AG04450 (cell line): ENCODE measurements at regions not wholly inside any gene's neighbourhood (a gene's known extent, or its start where the extent isn't known, plus 50 kb on each side); places are given as distances from the start of the nearest gene placed in this dataset.

ENCODE experiments used
- CTCF ChIA-PET: fragments of 300-600, 350-600 bp; formaldehyde crosslinking; extraction: SDS; loops from one replicate; lab custom pipeline; 2022; ENCODE audit warnings: antibody characterized with exemption, inconsistent platforms; lab: Charles Lee
- POLR2A ChIA-PET: fragments of 350-600 bp; formaldehyde crosslinking; extraction: SDS; loops from one replicate; lab custom pipeline; 2021; ENCODE audit warnings: antibody characterized with exemption, inconsistent platforms; lab: Yijun Ruan, JAX
- DNase-seq: peaks from one replicate; pipeline ENCODE4 v3.0.0-alpha.2; 2011; ENCODE audit warnings: low read depth, low spot score
- H3K27ac ChIP-seq: one replicate; pipeline ENCODE4 v1.5.1; 2012; ENCODE audit warnings: low read depth, low read length, control low read depth
- H3K27me3 ChIP-seq: one replicate; pipeline ENCODE4 v1.6.0; 2012; ENCODE audit warnings: low read length; ENCODE audit not compliant: control insufficient read depth, insufficient read depth
- H3K4me3 ChIP-seq: 2 replicates; pipeline ENCODE4 v1.5.1; 2011; ENCODE audit warnings: mild to moderate bottlenecking, low read depth, low read length, control low read depth
- H3K9me3 ChIP-seq: 2 replicates; pipeline ENCODE4 v1.5.1; 2012; ENCODE audit warnings: low read length; ENCODE audit not compliant: control insufficient read depth, insufficient read depth
- TF ChIP-seq, protein P1 (sequence below): IDR thresholded peaks from 2 replicates; pipeline ENCODE4 v1.5.1; 2011; ENCODE audit warnings: low read depth, low read length, control low read depth, inconsistent platforms

DNA sequence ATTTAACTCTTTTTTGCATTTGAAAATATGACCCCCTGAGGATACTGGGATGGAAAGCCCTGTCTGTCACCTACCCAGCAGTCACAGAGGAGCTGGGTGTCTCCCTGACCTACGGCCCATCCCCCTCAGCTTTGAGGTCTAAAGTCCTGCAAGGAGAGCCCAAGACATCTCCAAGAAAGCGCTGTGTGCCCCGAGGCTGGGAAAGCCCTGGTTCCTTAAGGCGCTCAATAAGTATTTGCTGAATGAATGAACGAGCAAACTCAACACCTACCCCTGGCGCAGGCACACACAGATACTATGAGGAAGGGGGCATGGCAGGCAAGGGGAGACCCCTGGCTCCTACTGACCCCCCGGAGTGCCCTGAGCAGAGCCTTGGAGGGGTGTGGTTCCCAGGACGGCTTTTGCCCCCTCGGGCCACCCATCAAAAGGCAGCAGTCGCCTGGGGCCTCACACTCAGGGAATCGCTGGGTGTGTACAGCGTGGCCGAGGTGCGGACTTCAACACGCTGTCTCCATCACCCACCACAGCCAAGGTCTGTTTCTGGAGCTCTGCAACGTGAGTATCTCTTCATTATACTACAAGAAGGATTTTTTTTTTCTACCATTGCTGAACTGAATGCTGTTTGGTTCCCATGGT, 211.6 kb downstream of the ERCC6L2 start:
- Histone ChIP-seq H3K27ac (no peak overlapping the region), H3K4me3 (no peak overlapping the region), H3K27me3 (peaks cover 30% of the 10 kb centered on the region), H3K9me3 (no peaks in the 10 kb centered on the region; the same call in 1 of the 2 replicates)
- CTCF ChIA-PET: no interaction called here
- no peak for DNase-seq
- TF ChIP-seq, protein P1, sequence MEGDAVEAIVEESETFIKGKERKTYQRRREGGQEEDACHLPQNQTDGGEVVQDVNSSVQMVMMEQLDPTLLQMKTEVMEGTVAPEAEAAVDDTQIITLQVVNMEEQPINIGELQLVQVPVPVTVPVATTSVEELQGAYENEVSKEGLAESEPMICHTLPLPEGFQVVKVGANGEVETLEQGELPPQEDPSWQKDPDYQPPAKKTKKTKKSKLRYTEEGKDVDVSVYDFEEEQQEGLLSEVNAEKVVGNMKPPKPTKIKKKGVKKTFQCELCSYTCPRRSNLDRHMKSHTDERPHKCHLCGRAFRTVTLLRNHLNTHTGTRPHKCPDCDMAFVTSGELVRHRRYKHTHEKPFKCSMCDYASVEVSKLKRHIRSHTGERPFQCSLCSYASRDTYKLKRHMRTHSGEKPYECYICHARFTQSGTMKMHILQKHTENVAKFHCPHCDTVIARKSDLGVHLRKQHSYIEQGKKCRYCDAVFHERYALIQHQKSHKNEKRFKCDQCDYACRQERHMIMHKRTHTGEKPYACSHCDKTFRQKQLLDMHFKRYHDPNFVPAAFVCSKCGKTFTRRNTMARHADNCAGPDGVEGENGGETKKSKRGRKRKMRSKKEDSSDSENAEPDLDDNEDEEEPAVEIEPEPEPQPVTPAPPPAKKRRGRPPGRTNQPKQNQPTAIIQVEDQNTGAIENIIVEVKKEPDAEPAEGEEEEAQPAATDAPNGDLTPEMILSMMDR: no peak
- POLR2A ChIA-PET: no interaction called here

GRCh38 chr9:96085491-96086143, 210.1 kb downstream of the ERCC6L2 start:
- no peak overlapping the region for H3K4me3 ChIP-seq
- CTCF ChIA-PET: interaction anchor here (0.5 kb wide), 1 partner anchor 910 kb away, joined by 3 read pairs; no protein-coding TSS in a partner anchor
- no peaks in the 10 kb centered on the region; the same call in 1 of the 2 replicates for H3K9me3 ChIP-seq
- POLR2A ChIA-PET: no interaction called here
- TF ChIP-seq, protein P1: no peak
- H3K27me3 ChIP-seq: peaks cover 40% of the 10 kb centered on the region
- no peak for DNase-seq
- H3K27ac ChIP-seq: no peak overlapping the region

GRCh38 chr9:96084331-96084734, 208.8 kb downstream of the ERCC6L2 start:
- Histone ChIP-seq H3K4me3 (no peak overlapping the region), H3K27ac (no peak overlapping the region), H3K27me3 (peaks cover 42% of the 10 kb centered on the region), H3K9me3 (no peaks in the 10 kb centered on the region; the same call in 1 of the 2 replicates)
- no peak for DNase-seq
- TF ChIP-seq, protein P1: no peak
- POLR2A ChIA-PET: no interaction called here
- CTCF ChIA-PET: interaction anchor here (0.7 to 1.0 kb wide), 2 partner anchors 13 to 210 kb away, joined by 3 read pairs; no protein-coding TSS in a partner anchor

DNA sequence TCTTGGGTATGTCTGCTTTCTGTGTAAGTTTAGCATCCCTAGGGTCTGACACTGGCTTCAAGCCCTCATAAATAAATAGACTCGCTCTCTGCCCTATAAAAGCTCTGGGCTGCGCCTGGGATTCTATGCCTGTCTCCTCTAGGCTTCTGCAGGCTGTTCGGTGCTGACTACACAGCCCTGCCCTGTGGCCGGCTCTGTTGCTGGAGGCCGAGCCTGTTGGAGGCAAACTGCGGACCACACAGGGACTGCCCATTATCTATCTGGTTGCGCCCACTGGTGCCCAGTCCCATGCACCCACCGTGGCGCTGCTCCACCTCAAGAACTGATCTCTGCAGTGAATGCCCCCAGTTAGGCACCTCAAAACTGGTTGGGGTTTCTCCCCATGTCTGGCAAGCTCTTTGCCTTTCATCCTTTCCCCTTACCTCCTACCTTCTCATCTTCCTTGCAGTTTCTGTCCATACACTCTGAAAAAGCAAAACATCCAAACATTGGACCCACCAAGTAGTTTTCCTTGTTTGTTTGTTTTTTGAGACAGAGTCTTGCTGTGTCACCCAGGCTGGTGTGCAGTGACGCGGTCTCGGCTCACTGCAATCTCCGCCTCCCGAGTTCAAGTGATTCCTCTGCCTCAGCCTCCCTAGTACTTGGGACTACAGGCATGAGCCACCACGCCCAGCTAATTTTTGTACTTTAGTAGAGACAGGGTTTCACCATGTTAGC, 207.2 kb downstream of the ERCC6L2 start:
- H3K9me3 ChIP-seq: no peaks in the 10 kb centered on the region; the same call in 1 of the 2 replicates
- no peak overlapping the region for H3K27ac ChIP-seq
- POLR2A ChIA-PET: no interaction called here
- peaks cover 44% of the 10 kb centered on the region for H3K27me3 ChIP-seq
- TF ChIP-seq, protein P1: no peak
- DNase-seq: no peak
- H3K4me3 ChIP-seq: no peak overlapping the region
- CTCF ChIA-PET: no interaction called here
